ENCODE measurements at regions not wholly inside any gene's neighbourhood (a gene's known extent, or its start where the extent isn't known, plus 50 kb on each side); places are given as distances from the start of the nearest gene placed in this dataset.

GRCh38 chr21:28745131-28746016 lies 247.3 kb downstream of the LTN1 start:
- Mint-ChIP-seq H3K9me3 (no peaks in the 10 kb centered on the region), H3K27ac (no peak overlapping the region), H3K36me3 (no peaks in the 10 kb centered on the region), H3K27me3 (ENCODE audit: low read depth in 3 of 3) (peaks cover 0 to 1% (median 0%) of the 10 kb centered on the region in 3 donors), H3K4me3 (no peak overlapping the region), H3K4me1 (no peaks in the 10 kb centered on the region)
- 5% methylated on average over 7 of the region's 16 CpGs for WGBS (ENCODE audit: insufficient coverage)
- H4K20me1 ChIP-seq (ENCODE audit: insufficient read depth, low read length) = no peaks in the 10 kb centered on the region
- H3K79me2 ChIP-seq (ENCODE audit: insufficient read depth, low read length) = no peaks in the 10 kb centered on the region
- peak; percentile 74 for TF ChIP-seq CTCF (IDR thresholded peaks at IDR 0.05)
- H3K4me2 ChIP-seq (replicated peaks; ENCODE audit: extremely low read depth, low read length, poor library complexity, severe bottlenecking) = peak overlapping the region; percentile 89
- intact Hi-C loops (cut with micrococcal nuclease) = loop anchor here (2.0 to 10.0 kb wide), 4 partner anchors 231 to 1895 kb away; no protein-coding TSS in a partner anchor
- peaks cover 6% of the 10 kb centered on the region in 2 donors for H3K4me1 ChIP-seq (ENCODE audit: control insufficient read depth in 1 of 2, insufficient read depth in 2 of 2, low read length in 2 of 2)
- no peaks in the 10 kb centered on the region for H3K27me3 ChIP-seq (ENCODE audit: control insufficient read depth in 2 of 2, insufficient read depth in 2 of 2, low read length in 2 of 2)
- peak overlapping the region; percentile 38 to 74 (median 73) for H3K4me3 ChIP-seq (replicated peaks in 1 of 3; ENCODE audit: low read depth in 2 of 3, low read length in 3 of 3)
- H3K27ac ChIP-seq (ENCODE audit: low read depth in 1 of 2, low read length in 2 of 2) = no peak overlapping the region
- no peaks in the 10 kb centered on the region for H3K9me3 ChIP-seq (replicated peaks in 1 of 2; ENCODE audit: control insufficient read depth in 1 of 2, insufficient read depth in 1 of 2, low read length in 2 of 2)
- peak overlapping the region; percentile 45 for H3K9ac ChIP-seq (ENCODE audit: insufficient read depth, low read length, poor library complexity, severe bottlenecking)
- DNase-seq = peak; percentile 48 to 64 (median 62)
- H3K36me3 ChIP-seq (replicated peaks in 1 of 2; ENCODE audit: control insufficient read depth in 1 of 2, insufficient read depth in 2 of 2, low read length in 2 of 2) = no peaks in the 10 kb centered on the region
- peak overlapping the region; percentile 85 for H2AFZ ChIP-seq (ENCODE audit: insufficient read depth, low read depth, low read length, poor library complexity, severe bottlenecking)

DNA sequence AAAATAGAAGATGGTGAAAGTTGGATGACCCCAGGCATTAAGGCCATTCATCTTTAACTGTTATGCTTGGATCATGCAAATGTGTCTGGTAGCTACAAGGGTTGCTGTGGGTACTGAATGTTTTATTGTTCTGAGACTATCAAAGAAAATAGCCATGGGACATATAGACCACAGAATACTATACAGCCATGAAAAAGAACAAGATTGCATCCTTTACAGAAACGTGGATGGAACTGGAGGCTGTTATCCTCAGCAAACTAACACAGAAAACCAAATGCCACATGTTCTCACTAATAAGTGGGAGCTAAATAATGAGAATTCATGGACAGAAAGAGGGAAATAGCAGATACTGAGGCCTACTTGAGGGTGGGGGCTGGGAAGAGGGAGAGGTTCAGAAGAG lies 249.0 kb downstream of the LTN1 start:
- H3K9me3 Mint-ChIP-seq = no peaks in the 10 kb centered on the region
- Histone ChIP-seq H3K27me3 (ENCODE audit: control insufficient read depth in 2 of 2, insufficient read depth in 2 of 2, low read length in 2 of 2) (no peaks in the 10 kb centered on the region), H4K20me1 (ENCODE audit: insufficient read depth, low read length) (no peaks in the 10 kb centered on the region), H3K79me2 (ENCODE audit: insufficient read depth, low read length) (no peaks in the 10 kb centered on the region), H3K27ac (ENCODE audit: low read depth in 1 of 2, low read length in 2 of 2) (no peak overlapping the region), H3K4me2 (replicated peaks; ENCODE audit: extremely low read depth, low read length, poor library complexity, severe bottlenecking) (no peak overlapping the region), H3K4me3 (replicated peaks in 1 of 3; ENCODE audit: low read depth in 2 of 3, low read length in 3 of 3) (no peak overlapping the region), H3K36me3 (replicated peaks in 1 of 2; ENCODE audit: control insufficient read depth in 1 of 2, insufficient read depth in 2 of 2, low read length in 2 of 2) (no peaks in the 10 kb centered on the region), H3K9me3 (replicated peaks in 1 of 2; ENCODE audit: control insufficient read depth in 1 of 2, insufficient read depth in 1 of 2, low read length in 2 of 2) (no peaks in the 10 kb centered on the region), H3K9ac (ENCODE audit: insufficient read depth, low read length, poor library complexity, severe bottlenecking) (no peak overlapping the region), H2AFZ (ENCODE audit: insufficient read depth, low read depth, low read length, poor library complexity, severe bottlenecking) (no peak overlapping the region), H3K4me1 (ENCODE audit: control insufficient read depth in 1 of 2, insufficient read depth in 2 of 2, low read length in 2 of 2) (peaks cover 6% of the 10 kb centered on the region in 2 donors)
- no peaks in the 10 kb centered on the region for H3K4me1 Mint-ChIP-seq
- intact Hi-C loops (cut with micrococcal nuclease) = loop anchor here (2.0 to 10.0 kb wide), 4 partner anchors 229 to 1893 kb away; no protein-coding TSS in a partner anchor
- peaks cover 0 to 1% (median 0%) of the 10 kb centered on the region in 3 donors for H3K27me3 Mint-ChIP-seq (ENCODE audit: low read depth in 3 of 3)
- TF ChIP-seq CTCF (IDR thresholded peaks at IDR 0.05) = no peak
- no peak overlapping the region for H3K4me3 Mint-ChIP-seq
- H3K27ac Mint-ChIP-seq = no peak overlapping the region
- DNase-seq = no peak
- no peaks in the 10 kb centered on the region for H3K36me3 Mint-ChIP-seq
- WGBS (ENCODE audit: insufficient coverage) = no CpG with 5 or more reads among the region's 1 CpG
